Breast epithelium (tissue), 4 donors: ENCODE measurements at regions not wholly inside any gene's neighbourhood (a gene's known extent, or its start where the extent isn't known, plus 50 kb on each side); places are given as distances from the start of the nearest gene placed in this dataset.

Source experiments
- DNase-seq, 2 donors: peaks; one replicate each; pipeline ENCODE4 v3.0.0-alpha.2; 2019; ENCODE audit warnings: low spot score in 2 of 2
- H3K27ac ChIP-seq, 2 donors: fragments of 200-600 bp; sonication (generic) in 1 of 2; one replicate each; pipeline ENCODE4 v1.5.1; 2016 to 2019; ENCODE audit warnings: mild to moderate bottlenecking in 1 of 2
- H3K27me3 ChIP-seq, 2 donors: fragments of 200-600 bp; sonication (generic) in 1 of 2; one replicate each; pipeline versions ENCODE4 v1.5.1 to v1.6.0; 2017 to 2019; ENCODE audit warnings: control low read depth in 1 of 2, mild to moderate bottlenecking in 1 of 2
- H3K36me3 ChIP-seq: fragments of 200-600 bp; one replicate; pipeline ENCODE4 v1.5.1; 2019
- H3K4me1 ChIP-seq, 2 donors: fragments of 200-600 bp; sonication (generic); one replicate each; pipeline ENCODE4 v1.5.1; 2016 to 2019; ENCODE audit warnings: control low read depth in 1 of 2
- H3K4me3 ChIP-seq, 3 donors: fragments of 200-600 bp; sonication (generic); 1 replicate in 2 of 3; 2 replicates in 1 of 3; pipeline ENCODE4 v1.5.1; 2016 to 2019; ENCODE audit warnings: mild to moderate bottlenecking in 3 of 3, moderate library complexity in 2 of 3
- H3K9me3 ChIP-seq, 2 donors: fragments of 200-600 bp; sonication (generic) in 1 of 2; one replicate each; pipeline ENCODE4 v1.5.1; 2016 to 2019; ENCODE audit warnings: control low read depth in 1 of 2
- CTCF ChIP-seq, 3 donors: fragments of 450-650 bp; IDR thresholded peaks; one replicate each; pipeline ENCODE4 v1.5.1; 2016 to 2017; ENCODE audit warnings: antibody characterized with exemption in 3 of 3, mild to moderate bottlenecking in 3 of 3, moderate library complexity in 3 of 3
- POLR2A ChIP-seq: fragments of 450-650 bp; IDR thresholded peaks from one replicate; pipeline ENCODE4 v1.6.1; 2016; ENCODE audit warnings: antibody characterized with exemption, mild to moderate bottlenecking, moderate library complexity
- POLR2AphosphoS5 ChIP-seq, 3 donors: sonication (generic); formaldehyde crosslinking; IDR thresholded peaks; one replicate each; pipeline ENCODE4 v1.6.1; 2017; ENCODE audit warnings: antibody characterized with exemption in 3 of 3
- intact Hi-C: fragments of 100-400 bp; cut with DNase I; formaldehyde crosslinking; loops from one replicate; pipeline ENCODE4 v1.15.1; 2023; ENCODE audit warnings: low total_unique reads

GRCh38 chr3:151999936-152000335 is 126.5 kb downstream of the SUCNR1 start:
- TF ChIP-seq POLR2AphosphoS5 (IDR thresholded peaks at IDR 0.05) (no peak), CTCF (IDR thresholded peaks at IDR 0.05) (no peak), POLR2A (no peak)
- Histone ChIP-seq H3K27me3 (no peaks in the 10 kb centered on the region), H3K9me3 (no peaks in the 10 kb centered on the region), H3K36me3 (no peaks in the 10 kb centered on the region), H3K4me3 (no peak overlapping the region), H3K4me1 (no peaks in the 10 kb centered on the region), H3K27ac (no peak overlapping the region)
- no peak for DNase-seq
- intact Hi-C loops, result no loop called here

- H3K9me3 ChIP-seq, result no peaks in the 10 kb centered on the region
- H3K27me3 ChIP-seq, result no peaks in the 10 kb centered on the region
- no peaks in the 10 kb centered on the region for H3K36me3 ChIP-seq
- no peak overlapping the region for H3K27ac ChIP-seq
- DNase-seq, result no peak
- TF ChIP-seq POLR2AphosphoS5 (IDR thresholded peaks at IDR 0.05) (no peak), CTCF (IDR thresholded peaks at IDR 0.05) (no peak), POLR2A (no peak)
- intact Hi-C loops, result no loop called here
- no peaks in the 10 kb centered on the region for H3K4me1 ChIP-seq
- no peak overlapping the region for H3K4me3 ChIP-seq
Measured at GRCh38 chr3:152011812-152012735, 138.6 kb downstream of the SUCNR1 start.

GRCh38 chr3:152019508-152019907 is 146.1 kb downstream of the SUCNR1 start:
- H3K27ac ChIP-seq, result no peak overlapping the region
- H3K9me3 ChIP-seq, result no peaks in the 10 kb centered on the region
- H3K4me1 ChIP-seq, result no peaks in the 10 kb centered on the region
- no peaks in the 10 kb centered on the region for H3K36me3 ChIP-seq
- intact Hi-C loops, result no loop called here
- no peak overlapping the region for H3K4me3 ChIP-seq
- DNase-seq, result no peak
- TF ChIP-seq POLR2A (no peak), POLR2AphosphoS5 (IDR thresholded peaks at IDR 0.05) (no peak), CTCF (IDR thresholded peaks at IDR 0.05) (no peak)
- no peaks in the 10 kb centered on the region for H3K27me3 ChIP-seq

GRCh38 chr3:152021951-152022461 is 148.6 kb downstream of the SUCNR1 start:
- no peaks in the 10 kb centered on the region for H3K36me3 ChIP-seq
- intact Hi-C loops, result no loop called here
- peak in 1 of 2 donors; percentile 17 for DNase-seq
- no peaks in the 10 kb centered on the region for H3K4me1 ChIP-seq
- no peaks in the 10 kb centered on the region for H3K27me3 ChIP-seq
- H3K9me3 ChIP-seq, result no peaks in the 10 kb centered on the region
- H3K27ac ChIP-seq, result no peak overlapping the region
- no peak for TF ChIP-seq POLR2AphosphoS5 (IDR thresholded peaks at IDR 0.05)
- no peak overlapping the region for H3K4me3 ChIP-seq

GRCh38 chr3:152026033-152026556 is 152.7 kb downstream of the SUCNR1 start:
- TF ChIP-seq CTCF (IDR thresholded peaks at IDR 0.05), result no peak
- no peak for TF ChIP-seq POLR2A
- Histone ChIP-seq H3K4me3 (no peak overlapping the region), H3K4me1 (no peaks in the 10 kb centered on the region), H3K9me3 (no peaks in the 10 kb centered on the region), H3K27me3 (no peaks in the 10 kb centered on the region), H3K36me3 (no peaks in the 10 kb centered on the region), H3K27ac (no peak overlapping the region)
- intact Hi-C loops, result no loop called here
- no peak for DNase-seq
